Stimulated activated CD4-positive, alpha-beta T cell treated with anti-CD3 and anti-CD28 coated beads, TNF-alpha, amount 100 ng/mL, for 48 hours (primary cell): ENCODE measurements at regions not wholly inside any gene's neighbourhood (a gene's known extent, or its start where the extent isn't known, plus 50 kb on each side); places are given as distances from the start of the nearest gene placed in this dataset.

Source experiments
- DNase-seq, 3 donors: peaks; one replicate each; pipeline ENCODE4 v3.0.0-alpha.2; 2020; ENCODE audit warnings: low read depth in 3 of 3

- DNase-seq, result no peak
Measured at GRCh38 chr3:176562331-176562730, 635.0 kb downstream of the TBL1XR1 start.

- DNase-seq, result no peak
Measured at GRCh38 chr3:176561826-176562225, 635.5 kb downstream of the TBL1XR1 start.

- no peak for DNase-seq
Measured at GRCh38 chr3:176554791-176555654, 642.3 kb downstream of the TBL1XR1 start.

GRCh38 chr3:176554264-176554663 is 643.0 kb downstream of the TBL1XR1 start:
- DNase-seq, result no peak

DNA sequence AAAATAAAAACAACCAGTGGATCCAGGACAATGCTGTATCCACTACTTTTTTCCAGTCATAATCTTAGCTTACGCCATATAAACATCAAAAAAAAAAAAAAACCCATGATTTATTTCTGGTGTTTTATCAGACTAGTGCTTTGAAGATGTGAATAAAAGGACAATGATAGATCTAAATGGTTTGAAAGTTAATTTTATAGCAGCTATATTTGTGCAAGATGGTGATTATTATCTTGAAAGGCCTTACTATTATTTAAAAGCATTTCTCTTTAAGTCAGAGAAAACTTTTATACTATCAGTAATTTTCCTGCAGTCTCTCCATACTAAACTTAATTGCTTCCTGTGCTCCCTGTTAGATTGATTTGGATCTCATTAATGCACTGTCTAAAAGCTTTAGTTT is 670.3 kb downstream of the TBL1XR1 start:
- no peak for DNase-seq

DNA sequence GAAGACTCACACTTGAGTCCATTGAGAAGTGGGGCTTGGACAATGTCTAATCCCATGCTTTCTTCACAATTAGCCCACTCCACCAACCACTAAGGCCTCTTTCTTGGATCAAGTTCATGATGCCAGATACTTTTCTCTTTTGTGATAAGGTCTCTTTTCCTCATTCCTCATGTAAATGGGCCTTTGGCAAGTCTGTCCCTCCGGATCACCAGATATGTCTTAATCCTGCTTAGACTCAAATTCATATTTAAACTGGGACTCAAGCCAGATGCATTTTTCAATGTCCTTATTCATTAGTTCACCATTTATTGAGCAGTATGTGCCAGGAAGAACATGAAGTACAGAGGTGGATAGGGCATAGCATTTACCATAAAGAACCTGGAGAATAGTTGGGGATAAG is 671.1 kb downstream of the TBL1XR1 start:
- DNase-seq, result no peak

DNA sequence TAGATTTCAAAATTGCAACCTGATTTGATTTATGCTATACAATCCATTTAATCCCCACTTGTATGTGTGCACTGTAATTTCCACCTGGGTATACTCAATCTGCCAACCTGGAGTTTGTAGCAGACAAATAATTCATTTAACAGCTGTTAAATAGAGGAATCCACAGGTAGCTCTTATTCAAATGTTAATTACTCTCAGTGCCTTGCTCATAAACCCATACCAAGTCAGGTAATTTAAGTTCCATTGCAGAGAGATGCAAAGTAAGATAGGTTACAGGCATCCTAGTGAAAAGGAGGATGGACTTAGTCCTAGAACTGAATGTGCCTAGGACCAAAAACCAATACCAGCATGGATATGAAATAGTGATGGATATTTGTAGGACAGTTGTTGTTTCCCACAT is 674.2 kb downstream of the TBL1XR1 start:
- no peak for DNase-seq

GRCh38 chr3:176522436-176522835 is 674.8 kb downstream of the TBL1XR1 start:
- DNase-seq, result no peak

GRCh38 chr3:176521531-176522175 is 675.6 kb downstream of the TBL1XR1 start:
- DNase-seq, result no peak

GRCh38 chr3:176514297-176514696 is 683.0 kb downstream of the TBL1XR1 start:
- no peak for DNase-seq

GRCh38 chr3:176513604-176514003 is 683.7 kb downstream of the TBL1XR1 start:
- DNase-seq, result no peak

DNA sequence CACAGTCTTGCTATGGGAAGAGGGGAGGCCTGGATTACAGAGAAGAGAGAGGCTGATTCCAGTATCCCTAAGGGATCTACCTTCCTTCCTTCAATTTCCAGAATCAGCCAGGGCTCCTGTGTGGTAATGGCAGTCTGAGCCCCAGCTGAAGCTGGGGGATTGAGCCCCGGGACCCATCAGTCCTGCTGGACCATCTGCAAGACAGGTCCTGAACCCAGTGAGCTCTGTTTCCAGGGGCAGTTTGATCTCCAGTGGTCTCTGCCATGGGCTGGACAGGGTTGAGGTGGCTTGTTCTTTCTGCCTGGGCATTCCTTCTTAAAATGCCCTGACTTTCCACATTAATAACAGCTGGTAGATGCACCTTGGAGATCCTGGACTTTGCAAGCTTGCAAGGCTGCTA is 685.2 kb downstream of the TBL1XR1 start:
- DNase-seq, result no peak

DNA sequence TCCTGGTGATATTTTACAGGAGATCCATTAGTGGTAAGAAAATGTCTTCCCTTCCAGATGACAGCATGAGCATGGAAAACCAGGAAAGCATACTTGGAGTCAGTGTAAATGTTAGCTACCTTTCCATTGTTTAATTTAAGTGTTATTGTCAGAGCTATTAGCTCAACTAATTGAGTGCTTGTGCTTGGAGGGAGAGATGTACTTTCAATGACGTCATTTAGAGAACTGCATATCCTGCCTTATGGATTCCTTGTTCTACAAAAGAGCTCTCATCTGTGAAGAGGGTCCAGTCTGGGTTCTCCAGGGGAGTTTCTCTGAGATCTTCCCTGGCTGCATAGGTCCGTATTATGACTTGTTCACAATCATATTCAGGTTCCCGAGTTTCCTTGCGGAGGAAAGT is 687.2 kb downstream of the TBL1XR1 start:
- DNase-seq, result no peak

DNA sequence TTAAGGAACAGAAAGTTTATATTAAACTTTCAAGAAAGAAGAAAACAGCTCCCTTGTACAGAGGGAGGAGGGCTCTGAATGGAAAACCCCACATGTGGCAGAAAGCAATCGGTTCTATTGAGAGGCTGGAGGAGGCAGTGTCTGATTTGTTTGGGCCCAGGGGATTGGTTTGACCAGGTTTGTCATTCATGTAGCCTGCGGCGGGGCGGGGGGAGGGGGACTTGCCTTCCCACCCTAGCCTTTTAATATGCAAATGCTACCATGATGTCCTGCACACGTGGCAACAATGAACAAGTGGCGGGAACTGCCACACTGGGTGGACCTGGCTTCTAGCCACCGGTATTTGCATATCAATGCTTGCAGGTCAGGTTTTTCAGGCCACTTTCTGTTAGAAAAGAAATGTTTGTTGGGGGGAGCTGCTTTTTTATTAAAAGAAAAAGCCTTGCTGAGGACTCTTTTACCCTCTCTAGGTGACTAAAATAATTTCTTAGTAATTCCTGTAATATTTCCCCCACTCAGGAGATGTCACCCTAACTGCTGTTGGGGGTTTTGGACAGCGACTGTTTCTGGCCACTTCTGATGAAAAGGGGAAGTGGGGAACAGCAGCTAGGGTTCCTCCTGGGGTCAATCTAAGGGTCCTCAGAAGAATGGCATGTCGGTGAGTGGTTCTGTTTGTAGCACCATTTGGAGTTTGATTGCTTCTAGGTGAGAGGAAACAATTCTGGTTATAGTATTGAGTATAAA is 691.2 kb downstream of the TBL1XR1 start:
- DNase-seq, result no peak

DNA sequence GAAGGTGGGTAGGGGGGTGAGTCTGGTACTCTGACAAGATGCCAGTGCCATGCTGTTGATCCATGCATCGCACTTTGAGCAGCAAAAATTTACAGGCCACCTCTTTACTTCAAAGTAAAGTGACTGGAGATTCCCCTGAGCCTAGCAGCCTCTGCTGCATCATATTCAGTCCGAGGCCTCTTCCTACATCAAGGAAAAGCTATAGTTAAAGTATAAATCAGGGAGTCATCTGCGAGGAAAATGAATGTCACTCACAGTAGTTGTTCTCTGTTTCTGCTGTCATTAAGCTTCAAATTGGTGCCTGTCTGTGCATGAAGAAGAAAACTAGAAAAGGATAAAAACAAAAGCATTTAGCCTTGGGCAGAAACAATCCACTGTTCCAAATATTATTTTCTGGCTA is 706.2 kb downstream of the TBL1XR1 start:
- DNase-seq, result no peak

GRCh38 chr3:176490357-176490756 is 706.9 kb downstream of the TBL1XR1 start:
- DNase-seq, result no peak

DNA sequence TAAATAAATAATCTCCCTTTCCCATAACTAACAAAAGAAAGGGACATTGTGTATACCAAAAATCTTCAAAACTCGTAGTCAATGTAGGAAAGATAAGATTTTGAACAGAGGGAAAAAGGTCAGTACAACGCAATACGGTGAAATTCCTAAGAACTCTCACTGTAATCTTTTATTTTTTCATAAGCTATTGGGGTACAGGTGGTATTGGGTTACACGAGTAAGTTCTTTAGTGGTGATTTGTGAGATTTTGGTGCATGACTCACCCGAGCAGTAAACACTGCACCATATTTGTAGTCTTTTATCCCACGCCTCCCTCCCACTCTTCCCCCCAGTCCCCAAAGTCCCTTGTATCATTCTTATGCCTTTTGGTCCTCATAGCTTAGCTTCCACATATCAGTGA is 718.0 kb downstream of the TBL1XR1 start:
- no peak for DNase-seq

DNA sequence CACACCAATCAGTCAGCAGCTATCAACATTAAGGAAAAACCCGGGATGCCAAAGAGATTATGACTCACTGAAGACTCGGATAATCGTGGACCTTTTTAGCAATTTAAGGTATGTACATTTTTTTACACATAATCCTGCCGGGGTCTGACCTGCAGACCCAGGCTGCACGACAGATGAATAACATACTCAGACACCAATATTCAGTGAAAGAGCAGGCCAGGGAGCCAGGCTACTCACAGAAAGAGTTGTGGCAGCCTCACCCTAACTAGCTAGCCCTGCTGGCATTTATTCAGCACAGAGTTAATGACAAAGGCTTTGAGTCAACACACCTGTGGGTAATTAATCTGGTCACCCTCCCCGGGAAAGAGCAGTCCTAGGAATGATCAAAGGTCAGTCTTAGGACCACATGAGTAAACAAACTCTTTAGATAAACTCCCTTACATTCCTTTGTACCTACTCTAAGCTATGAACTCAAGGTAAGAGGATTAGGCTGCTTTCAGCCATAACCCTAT is 727.5 kb downstream of the TBL1XR1 start:
- DNase-seq, result no peak

- DNase-seq, result no peak
Measured at GRCh38 chr3:176463610-176464009, 733.7 kb downstream of the TBL1XR1 start.

GRCh38 chr3:176447369-176447768 is 749.9 kb downstream of the TBL1XR1 start:
- DNase-seq, result no peak

- no peak for DNase-seq
Measured at GRCh38 chr3:176442326-176442725, 755.0 kb downstream of the TBL1XR1 start.

GRCh38 chr3:176439729-176440128 is 757.6 kb downstream of the TBL1XR1 start:
- DNase-seq, result no peak
